ENCODE measurements at regions not wholly inside any gene's neighbourhood (a gene's known extent, or its start where the extent isn't known, plus 50 kb on each side); places are given as distances from the start of the nearest gene placed in this dataset.
A peak's percentile ranks its signal among the peaks of the same experiment; 100 is the strongest.

GRCh38 chr6:43983191-43983590 is 144.1 kb downstream of the MRPL14 start:
- Histone ChIP-seq H3K4me3 (ENCODE audit: low read depth in 1 of 2, low read length in 2 of 2) (no peak overlapping the region), H3K9me3 (ENCODE audit: low read length) (no peaks in the 10 kb centered on the region), H3K36me3 (ENCODE audit: insufficient read depth, low read length) (no peaks in the 10 kb centered on the region), H3K27ac (ENCODE audit: low read depth, low read length) (no peak overlapping the region), H3K4me1 (ENCODE audit: insufficient read depth, low read length) (no peaks in the 10 kb centered on the region), H3K9ac (ENCODE audit: low read length) (no peak overlapping the region), H3K27me3 (ENCODE audit: control insufficient read depth in 1 of 2, insufficient read depth in 2 of 2, low read length in 2 of 2) (no peaks in the 10 kb centered on the region)

GRCh38 chr6:43982084-43982625 is 145.1 kb downstream of the MRPL14 start:
- no peak overlapping the region for H3K27ac ChIP-seq (ENCODE audit: low read depth, low read length)
- H3K27me3 ChIP-seq (ENCODE audit: control insufficient read depth in 1 of 2, insufficient read depth in 2 of 2, low read length in 2 of 2) = no peaks in the 10 kb centered on the region
- H3K36me3 ChIP-seq (ENCODE audit: insufficient read depth, low read length) = no peaks in the 10 kb centered on the region
- no peaks in the 10 kb centered on the region for H3K4me1 ChIP-seq (ENCODE audit: insufficient read depth, low read length)
- H3K9me3 ChIP-seq (ENCODE audit: low read length) = no peaks in the 10 kb centered on the region
- H3K4me3 ChIP-seq (ENCODE audit: low read depth in 1 of 2, low read length in 2 of 2) = no peak overlapping the region
- no peak overlapping the region for H3K9ac ChIP-seq (ENCODE audit: low read length)

- Histone ChIP-seq H3K4me3 (ENCODE audit: low read depth in 1 of 2, low read length in 2 of 2) (no peak overlapping the region), H3K9ac (ENCODE audit: low read length) (no peak overlapping the region)
Observed at GRCh38 chr6:43981363-43981990, 145.8 kb downstream of the MRPL14 start.

GRCh38 chr6:43980004-43980795 is 147.1 kb downstream of the MRPL14 start:
- H3K36me3 ChIP-seq (ENCODE audit: insufficient read depth, low read length) = no peaks in the 10 kb centered on the region
- H3K4me3 ChIP-seq (ENCODE audit: low read depth in 1 of 2, low read length in 2 of 2) = no peak overlapping the region
- no peaks in the 10 kb centered on the region for H3K9me3 ChIP-seq (ENCODE audit: low read length)
- H3K27ac ChIP-seq (ENCODE audit: low read depth, low read length) = no peak overlapping the region
- no peak overlapping the region for H3K9ac ChIP-seq (ENCODE audit: low read length)
- H3K27me3 ChIP-seq (ENCODE audit: control insufficient read depth in 1 of 2, insufficient read depth in 2 of 2, low read length in 2 of 2) = no peaks in the 10 kb centered on the region
- no peaks in the 10 kb centered on the region for H3K4me1 ChIP-seq (ENCODE audit: insufficient read depth, low read length)

More at GRCh38 chr6:43981363-43981990, 145.8 kb downstream of the MRPL14 start:
- Histone ChIP-seq H3K27me3 (ENCODE audit: control insufficient read depth in 1 of 2, insufficient read depth in 2 of 2, low read length in 2 of 2) (no peaks in the 10 kb centered on the region), H3K9me3 (ENCODE audit: low read length) (no peaks in the 10 kb centered on the region), H3K36me3 (ENCODE audit: insufficient read depth, low read length) (no peaks in the 10 kb centered on the region), H3K27ac (ENCODE audit: low read depth, low read length) (no peak overlapping the region), H3K4me1 (ENCODE audit: insufficient read depth, low read length) (no peaks in the 10 kb centered on the region)

GRCh38 chr6:43979525-43979924 is 147.7 kb downstream of the MRPL14 start:
- Histone ChIP-seq H3K4me1 (ENCODE audit: insufficient read depth, low read length) (no peaks in the 10 kb centered on the region), H3K27me3 (ENCODE audit: control insufficient read depth in 1 of 2, insufficient read depth in 2 of 2, low read length in 2 of 2) (no peaks in the 10 kb centered on the region)

GRCh38 chr6:43978473-43979346 is 148.5 kb downstream of the MRPL14 start:
- no peak overlapping the region for H3K4me3 ChIP-seq (ENCODE audit: low read depth in 1 of 2, low read length in 2 of 2)
- peaks cover 3% of the 10 kb centered on the region for H3K4me1 ChIP-seq (ENCODE audit: insufficient read depth, low read length)
- H3K27ac ChIP-seq (ENCODE audit: low read depth, low read length) = no peak overlapping the region
- no peaks in the 10 kb centered on the region for H3K9me3 ChIP-seq (ENCODE audit: low read length)
- no peaks in the 10 kb centered on the region for H3K36me3 ChIP-seq (ENCODE audit: insufficient read depth, low read length)
- no peak overlapping the region for H3K9ac ChIP-seq (ENCODE audit: low read length)
- no peaks in the 10 kb centered on the region for H3K27me3 ChIP-seq (ENCODE audit: control insufficient read depth in 1 of 2, insufficient read depth in 2 of 2, low read length in 2 of 2)

More at GRCh38 chr6:43979525-43979924, 147.7 kb downstream of the MRPL14 start:
- H3K4me3 ChIP-seq (ENCODE audit: low read depth in 1 of 2, low read length in 2 of 2) = no peak overlapping the region
- no peak overlapping the region for H3K9ac ChIP-seq (ENCODE audit: low read length)
- no peak overlapping the region for H3K27ac ChIP-seq (ENCODE audit: low read depth, low read length)
- no peaks in the 10 kb centered on the region for H3K9me3 ChIP-seq (ENCODE audit: low read length)
- no peaks in the 10 kb centered on the region for H3K36me3 ChIP-seq (ENCODE audit: insufficient read depth, low read length)

GRCh38 chr6:43977404-43978111 is 149.7 kb downstream of the MRPL14 start:
- Histone ChIP-seq H3K9me3 (ENCODE audit: low read length) (no peaks in the 10 kb centered on the region), H3K4me3 (ENCODE audit: low read depth in 1 of 2, low read length in 2 of 2) (no peak overlapping the region), H3K27me3 (ENCODE audit: control insufficient read depth in 1 of 2, insufficient read depth in 2 of 2, low read length in 2 of 2) (no peaks in the 10 kb centered on the region), H3K27ac (ENCODE audit: low read depth, low read length) (no peak overlapping the region), H3K4me1 (ENCODE audit: insufficient read depth, low read length) (peaks cover 14% of the 10 kb centered on the region), H3K9ac (ENCODE audit: low read length) (no peak overlapping the region), H3K36me3 (ENCODE audit: insufficient read depth, low read length) (no peaks in the 10 kb centered on the region)

- Histone ChIP-seq H3K9ac (ENCODE audit: low read length) (no peak overlapping the region), H3K4me3 (ENCODE audit: low read depth in 1 of 2, low read length in 2 of 2) (no peak overlapping the region), H3K27ac (ENCODE audit: low read depth, low read length) (no peak overlapping the region), H3K27me3 (ENCODE audit: control insufficient read depth in 1 of 2, insufficient read depth in 2 of 2, low read length in 2 of 2) (no peaks in the 10 kb centered on the region), H3K4me1 (ENCODE audit: insufficient read depth, low read length) (peaks cover 22% of the 10 kb centered on the region), H3K9me3 (ENCODE audit: low read length) (no peaks in the 10 kb centered on the region), H3K36me3 (ENCODE audit: insufficient read depth, low read length) (no peaks in the 10 kb centered on the region)
Observed at GRCh38 chr6:43976706-43977403, 150.4 kb downstream of the MRPL14 start.

- no peak overlapping the region for H3K9ac ChIP-seq (ENCODE audit: low read length)
- no peaks in the 10 kb centered on the region for H3K9me3 ChIP-seq (ENCODE audit: low read length)
- H3K4me1 ChIP-seq (ENCODE audit: insufficient read depth, low read length) = peaks cover 33% of the 10 kb centered on the region
- no peak overlapping the region for H3K4me3 ChIP-seq (ENCODE audit: low read depth in 1 of 2, low read length in 2 of 2)
- no peaks in the 10 kb centered on the region for H3K27me3 ChIP-seq (ENCODE audit: control insufficient read depth in 1 of 2, insufficient read depth in 2 of 2, low read length in 2 of 2)
- no peak overlapping the region for H3K27ac ChIP-seq (ENCODE audit: low read depth, low read length)
- H3K36me3 ChIP-seq (ENCODE audit: insufficient read depth, low read length) = no peaks in the 10 kb centered on the region
Observed at GRCh38 chr6:43974643-43975230, 152.5 kb downstream of the MRPL14 start.

GRCh38 chr6:43973357-43973756 is 153.9 kb downstream of the MRPL14 start:
- no peaks in the 10 kb centered on the region for H3K9me3 ChIP-seq (ENCODE audit: low read length)
- no peaks in the 10 kb centered on the region for H3K27me3 ChIP-seq (ENCODE audit: control insufficient read depth in 1 of 2, insufficient read depth in 2 of 2, low read length in 2 of 2)
- H3K4me3 ChIP-seq (ENCODE audit: low read depth in 1 of 2, low read length in 2 of 2) = no peak overlapping the region
- peak overlapping the region; percentile 36 for H3K27ac ChIP-seq (ENCODE audit: low read depth, low read length)
- no peak overlapping the region for H3K9ac ChIP-seq (ENCODE audit: low read length)
- H3K36me3 ChIP-seq (ENCODE audit: insufficient read depth, low read length) = no peaks in the 10 kb centered on the region
- H3K4me1 ChIP-seq (ENCODE audit: insufficient read depth, low read length) = peaks cover 33% of the 10 kb centered on the region

All from muscle layer of colon (tissue), 2 donors.